Fibroblast of skin of left biceps (primary cell): ENCODE measurements at regions not wholly inside any gene's neighbourhood (a gene's known extent, or its start where the extent isn't known, plus 50 kb on each side); places are given as distances from the start of the nearest gene placed in this dataset.
"Not testable (repeated sequence)": the region's sequence is repeated elsewhere in the genome, so short reads cannot be mapped to it uniquely, and the experiment has no call there.

Experiments used
- DNase-seq, 2 experiments: peaks; one replicate each; pipeline ENCODE4 v3.0.0-alpha.2; 2013; ENCODE audit warnings: low read depth in 2 of 2

GRCh38 chr3:191518861-191519260 lies 57.9 kb downstream of the PYDC2 start:
- DNase-seq = no peak

- DNase-seq = no peak
Observed at GRCh38 chr3:191521055-191521454, 60.1 kb downstream of the PYDC2 start.

GRCh38 chr3:191523148-191523547 lies 62.2 kb downstream of the PYDC2 start:
- DNase-seq = no peak

- DNase-seq = peak in 1 of 2 experiments; percentile 0
Observed at GRCh38 chr3:191528589-191528988, 67.6 kb downstream of the PYDC2 start.

GRCh38 chr3:191529992-191530391 lies 69.0 kb downstream of the PYDC2 start:
- no peak for DNase-seq

GRCh38 chr3:191531434-191531972 lies 70.5 kb downstream of the PYDC2 start:
- DNase-seq = peak in 1 of 2 experiments; percentile 1

GRCh38 chr3:191543018-191543417 lies 82.1 kb downstream of the PYDC2 start:
- no peak for DNase-seq

GRCh38 chr3:191543897-191544296 lies 82.9 kb downstream of the PYDC2 start:
- DNase-seq = no peak

- DNase-seq = no peak
Observed at GRCh38 chr3:191549357-191549756, 88.4 kb downstream of the PYDC2 start.

- DNase-seq = no peak
Observed at GRCh38 chr3:191555037-191555436, 94.1 kb downstream of the PYDC2 start.

- DNase-seq = no peak
Observed at GRCh38 chr3:191557322-191557721, 96.4 kb downstream of the PYDC2 start.

GRCh38 chr3:191563722-191564121 lies 102.8 kb downstream of the PYDC2 start:
- DNase-seq = no peak

GRCh38 chr3:191566469-191566868 lies 105.5 kb downstream of the PYDC2 start:
- no peak for DNase-seq

GRCh38 chr3:191568206-191568605 lies 107.2 kb downstream of the PYDC2 start:
- no peak for DNase-seq

- DNase-seq = no peak
Observed at GRCh38 chr3:191592105-191592504, 131.1 kb downstream of the PYDC2 start.

GRCh38 chr3:191593486-191593885 lies 132.5 kb downstream of the PYDC2 start:
- no peak for DNase-seq

- not testable (repeated sequence) for DNase-seq
Observed at GRCh38 chr3:191615511-191615910, 154.5 kb downstream of the PYDC2 start.

GRCh38 chr3:191624299-191624698 lies 163.3 kb downstream of the PYDC2 start:
- no peak for DNase-seq

- DNase-seq = no peak
Observed at GRCh38 chr3:191627064-191627463, 166.1 kb downstream of the PYDC2 start.

GRCh38 chr3:191628571-191628970 lies 167.6 kb downstream of the PYDC2 start:
- DNase-seq = no peak

GRCh38 chr3:191631496-191631895 lies 170.5 kb downstream of the PYDC2 start:
- no peak for DNase-seq

- DNase-seq = no peak
Observed at GRCh38 chr3:191634902-191635301, 173.9 kb downstream of the PYDC2 start.

GRCh38 chr3:191637611-191638010 lies 176.6 kb downstream of the PYDC2 start:
- no peak for DNase-seq

GRCh38 chr3:191641789-191642188 lies 180.8 kb downstream of the PYDC2 start:
- no peak for DNase-seq
